ENCODE measurements at regions not wholly inside any gene's neighbourhood (a gene's known extent, or its start where the extent isn't known, plus 50 kb on each side); places are given as distances from the start of the nearest gene placed in this dataset.

DNA sequence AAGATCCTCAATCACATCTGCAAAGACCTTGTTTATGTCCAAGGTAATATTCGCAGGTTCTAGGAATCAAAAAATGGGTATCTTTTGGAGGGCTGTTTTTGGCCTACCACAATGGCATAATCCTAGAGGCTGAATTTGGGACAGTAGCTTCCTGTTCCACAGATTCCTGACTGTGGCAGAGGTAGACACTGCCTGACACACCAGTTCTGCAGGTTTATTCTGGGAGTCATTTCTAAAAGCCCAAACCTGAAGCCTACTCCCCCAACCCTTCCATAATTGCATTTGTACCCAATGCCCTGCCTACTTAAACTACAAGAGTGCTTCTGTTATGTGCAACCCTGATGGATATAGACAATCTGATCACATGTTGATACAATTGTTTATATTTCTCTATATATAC, 378.9 kb downstream of the PCNX1 start:
- intact Hi-C loops (cut with micrococcal nuclease), result no loop called here
- POLR2A ChIA-PET, result no interaction called here
- no peak for FAIRE-seq

More for the DNA sequence above, 378.9 kb downstream of the PCNX1 start:
- Histone ChIP-seq H3K4me1 (ENCODE audit: control insufficient read depth, extremely low read depth, insufficient read depth, low read length) (no peaks in the 10 kb centered on the region), H3K9ac (replicated peaks; ENCODE audit: extremely low read depth, insufficient read depth, low read length) (no peak overlapping the region), H2AFZ (ENCODE audit: low read depth, low read length) (no peak overlapping the region), H3K79me2 (ENCODE audit: control insufficient read depth, insufficient read depth, low read length) (no peaks in the 10 kb centered on the region), H4K20me1 (replicated peaks; ENCODE audit: control insufficient read depth, extremely low read depth, insufficient read depth, low read length) (no peaks in the 10 kb centered on the region), H3K4me2 (ENCODE audit: insufficient read depth, low read length) (no peak overlapping the region), H3K9me1 (replicated peaks; ENCODE audit: control insufficient read depth, extremely low read depth, insufficient read depth, low read length) (no peaks in the 10 kb centered on the region), H3K4me3 (replicated peaks in 1 of 3; ENCODE audit: insufficient read depth in 1 of 3, low read depth in 1 of 3, low read length in 3 of 3) (no peak overlapping the region), H3K27me3 (ENCODE audit: control insufficient read depth in 2 of 2, insufficient read depth in 2 of 2, low read length in 2 of 2) (no peaks in the 10 kb centered on the region), H3K27ac (ENCODE audit: insufficient read depth, low read depth, low read length) (no peak overlapping the region), H3K36me3 (ENCODE audit: control insufficient read depth in 2 of 2, extremely low read depth in 1 of 2, insufficient read depth in 2 of 2, low read length in 2 of 2) (no peaks in the 10 kb centered on the region), H3K9me3 (replicated peaks; ENCODE audit: control insufficient read depth, insufficient read depth, low read length) (no peaks in the 10 kb centered on the region)
- TF ChIP-seq FOS (IDR thresholded peaks at IDR 0.05; ENCODE audit: borderline replicate concordance, insufficient read depth, low read length) (no peak), GATA2 (IDR thresholded peaks at IDR 0.05; ENCODE audit: insufficient read depth, insufficient read length, low read depth, low read length) (no peak), MYC (IDR thresholded peaks at IDR 0.05; ENCODE audit: low read depth, low read length) (no peak), POLR2AphosphoS5 (IDR thresholded peaks at IDR 0.05; ENCODE audit: insufficient read depth, low read depth, low read length) (no peak), POLR2A (IDR thresholded peaks at IDR 0.05; ENCODE audit: low read depth, low read length) (no peak), JUN (IDR thresholded peaks at IDR 0.05; ENCODE audit: borderline replicate concordance, insufficient read depth, insufficient read length, low read depth) (no peak), EZH2 (IDR thresholded peaks at IDR 0.05; ENCODE audit: borderline replicate concordance, low read depth, low read length, severe bottlenecking) (no peak)
- TF ChIP-seq, protein P1, sequence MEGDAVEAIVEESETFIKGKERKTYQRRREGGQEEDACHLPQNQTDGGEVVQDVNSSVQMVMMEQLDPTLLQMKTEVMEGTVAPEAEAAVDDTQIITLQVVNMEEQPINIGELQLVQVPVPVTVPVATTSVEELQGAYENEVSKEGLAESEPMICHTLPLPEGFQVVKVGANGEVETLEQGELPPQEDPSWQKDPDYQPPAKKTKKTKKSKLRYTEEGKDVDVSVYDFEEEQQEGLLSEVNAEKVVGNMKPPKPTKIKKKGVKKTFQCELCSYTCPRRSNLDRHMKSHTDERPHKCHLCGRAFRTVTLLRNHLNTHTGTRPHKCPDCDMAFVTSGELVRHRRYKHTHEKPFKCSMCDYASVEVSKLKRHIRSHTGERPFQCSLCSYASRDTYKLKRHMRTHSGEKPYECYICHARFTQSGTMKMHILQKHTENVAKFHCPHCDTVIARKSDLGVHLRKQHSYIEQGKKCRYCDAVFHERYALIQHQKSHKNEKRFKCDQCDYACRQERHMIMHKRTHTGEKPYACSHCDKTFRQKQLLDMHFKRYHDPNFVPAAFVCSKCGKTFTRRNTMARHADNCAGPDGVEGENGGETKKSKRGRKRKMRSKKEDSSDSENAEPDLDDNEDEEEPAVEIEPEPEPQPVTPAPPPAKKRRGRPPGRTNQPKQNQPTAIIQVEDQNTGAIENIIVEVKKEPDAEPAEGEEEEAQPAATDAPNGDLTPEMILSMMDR (IDR thresholded peaks at IDR 0.05; ENCODE audit: extremely low read depth in 1 of 2, insufficient read depth in 1 of 2, low read depth in 1 of 2, low read length in 2 of 2), result no peak
- TF ChIP-seq, protein P2, sequence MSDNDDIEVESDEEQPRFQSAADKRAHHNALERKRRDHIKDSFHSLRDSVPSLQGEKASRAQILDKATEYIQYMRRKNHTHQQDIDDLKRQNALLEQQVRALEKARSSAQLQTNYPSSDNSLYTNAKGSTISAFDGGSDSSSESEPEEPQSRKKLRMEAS (IDR thresholded peaks at IDR 0.05; ENCODE audit: insufficient read depth, insufficient read length), result no peak
- dilution Hi-C loops (cut with MboI; ENCODE audit: extremely low pct_ligation_motif_present, low sequenced_read_pairs), result no loop called here
- CTCF ChIA-PET, result interaction anchor here (1.2 kb wide), 1 partner anchor 17 kb away, joined by 3 read pairs; no protein-coding TSS in a partner anchor
- BruUV-seq (replicated peaks), result no TSS peak
- no peak for DNase-seq (ENCODE audit: low read depth, low spot score)
